ENCODE measurements at regions not wholly inside any gene's neighbourhood (a gene's known extent, or its start where the extent isn't known, plus 50 kb on each side); places are given as distances from the start of the nearest gene placed in this dataset.

- DNase-seq (ENCODE audit: low spot score), result no peak
Observed at GRCh38 chr10:14468023-14468441, 137.3 kb upstream of the FRMD4A start.

- DNase-seq (ENCODE audit: low spot score), result no peak
Observed at GRCh38 chr10:14466257-14466656, 135.5 kb upstream of the FRMD4A start.

- DNase-seq (ENCODE audit: low spot score), result no peak
Observed at GRCh38 chr10:14460447-14460846, 129.7 kb upstream of the FRMD4A start.

GRCh38 chr10:14459665-14460064 lies 128.9 kb upstream of the FRMD4A start:
- DNase-seq (ENCODE audit: low spot score), result no peak

- no peak for DNase-seq (ENCODE audit: low spot score)
Observed at GRCh38 chr10:14456870-14457266, 126.1 kb upstream of the FRMD4A start.

- DNase-seq (ENCODE audit: low spot score), result no peak
Observed at GRCh38 chr10:14456218-14456869, 125.6 kb upstream of the FRMD4A start.

- no peak for DNase-seq (ENCODE audit: low spot score)
Observed at GRCh38 chr10:14454629-14455028, 123.9 kb upstream of the FRMD4A start.

- no peak for DNase-seq (ENCODE audit: low spot score)
Observed at GRCh38 chr10:14454206-14454605, 123.5 kb upstream of the FRMD4A start.

- DNase-seq (ENCODE audit: low spot score), result no peak
Observed at GRCh38 chr10:14453593-14453992, 122.9 kb upstream of the FRMD4A start.

- DNase-seq (ENCODE audit: low spot score), result no peak
Observed at GRCh38 chr10:14451341-14451740, 120.6 kb upstream of the FRMD4A start.

GRCh38 chr10:14450041-14450491 lies 119.3 kb upstream of the FRMD4A start:
- DNase-seq (ENCODE audit: low spot score), result no peak

- no peak for DNase-seq (ENCODE audit: low spot score)
Observed at GRCh38 chr10:14449293-14449815, 118.6 kb upstream of the FRMD4A start.

- DNase-seq (ENCODE audit: low spot score), result no peak
Observed at GRCh38 chr10:14448197-14448990, 117.7 kb upstream of the FRMD4A start.

- no peak for DNase-seq (ENCODE audit: low spot score)
Observed at GRCh38 chr10:14447094-14447839, 116.5 kb upstream of the FRMD4A start.

- no peak for DNase-seq (ENCODE audit: low spot score)
Observed at GRCh38 chr10:14439451-14440259, 108.9 kb upstream of the FRMD4A start.

GRCh38 chr10:14438576-14438975 lies 107.9 kb upstream of the FRMD4A start:
- no peak for DNase-seq (ENCODE audit: low spot score)

GRCh38 chr10:14438057-14438456 lies 107.3 kb upstream of the FRMD4A start:
- DNase-seq (ENCODE audit: low spot score), result no peak

- DNase-seq (ENCODE audit: low spot score), result no peak
Observed at GRCh38 chr10:14435976-14436632, 105.4 kb upstream of the FRMD4A start.

- no peak for DNase-seq (ENCODE audit: low spot score)
Observed at GRCh38 chr10:14433147-14433546, 102.4 kb upstream of the FRMD4A start.

- no peak for DNase-seq (ENCODE audit: low spot score)
Observed at GRCh38 chr10:14431868-14432267, 101.1 kb upstream of the FRMD4A start.

GRCh38 chr10:14429043-14429700 lies 98.4 kb upstream of the FRMD4A start:
- no peak for DNase-seq (ENCODE audit: low spot score)
